Neural progenitor cell (in vitro differentiated cells): ENCODE measurements at regions not wholly inside any gene's neighbourhood (a gene's known extent, or its start where the extent isn't known, plus 50 kb on each side); places are given as distances from the start of the nearest gene placed in this dataset.

Source experiments
- EZH2 ChIP-seq: fragments of 200-600 bp; sonication (generic); IDR thresholded peaks from 2 replicates; pipeline ENCODE4 v1.6.1; 2017; ENCODE audit warnings: antibody characterized with exemption, mild to moderate bottlenecking, moderate library complexity
- EZH2phosphoT487 ChIP-seq: fragments of 200-600 bp; sonication (generic); IDR thresholded peaks from 2 replicates; pipeline ENCODE4 v1.6.1; 2017; ENCODE audit warnings: antibody characterized with exemption
- TF ChIP-seq, protein P1 (sequence below): fragments of 200-600 bp; sonication (generic); IDR thresholded peaks from 2 replicates; pipeline ENCODE4 v1.5.1; 2017; ENCODE audit warnings: antibody characterized with exemption, mild to moderate bottlenecking

GRCh38 chr17:83161298-83162034, 82.1 kb downstream of the METRNL start:
- TF ChIP-seq, protein P1, sequence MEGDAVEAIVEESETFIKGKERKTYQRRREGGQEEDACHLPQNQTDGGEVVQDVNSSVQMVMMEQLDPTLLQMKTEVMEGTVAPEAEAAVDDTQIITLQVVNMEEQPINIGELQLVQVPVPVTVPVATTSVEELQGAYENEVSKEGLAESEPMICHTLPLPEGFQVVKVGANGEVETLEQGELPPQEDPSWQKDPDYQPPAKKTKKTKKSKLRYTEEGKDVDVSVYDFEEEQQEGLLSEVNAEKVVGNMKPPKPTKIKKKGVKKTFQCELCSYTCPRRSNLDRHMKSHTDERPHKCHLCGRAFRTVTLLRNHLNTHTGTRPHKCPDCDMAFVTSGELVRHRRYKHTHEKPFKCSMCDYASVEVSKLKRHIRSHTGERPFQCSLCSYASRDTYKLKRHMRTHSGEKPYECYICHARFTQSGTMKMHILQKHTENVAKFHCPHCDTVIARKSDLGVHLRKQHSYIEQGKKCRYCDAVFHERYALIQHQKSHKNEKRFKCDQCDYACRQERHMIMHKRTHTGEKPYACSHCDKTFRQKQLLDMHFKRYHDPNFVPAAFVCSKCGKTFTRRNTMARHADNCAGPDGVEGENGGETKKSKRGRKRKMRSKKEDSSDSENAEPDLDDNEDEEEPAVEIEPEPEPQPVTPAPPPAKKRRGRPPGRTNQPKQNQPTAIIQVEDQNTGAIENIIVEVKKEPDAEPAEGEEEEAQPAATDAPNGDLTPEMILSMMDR, result no peak
- TF ChIP-seq EZH2, result no peak
- no peak for TF ChIP-seq EZH2phosphoT487
